Glomerular endothelial cell (primary cell): ENCODE measurements at regions not wholly inside any gene's neighbourhood (a gene's known extent, or its start where the extent isn't known, plus 50 kb on each side); places are given as distances from the start of the nearest gene placed in this dataset.
"Not testable (repeated sequence)": the region's sequence is repeated elsewhere in the genome, so short reads cannot be mapped to it uniquely, and the experiment has no call there.

Experiments used
- DNase-seq: peaks from one replicate; pipeline ENCODE4 v3.0.0-alpha.2; 2011; ENCODE audit warnings: low read depth, low spot score; ENCODE audit errors: extremely low read depth

- DNase-seq, result no peak
Observed at GRCh38 chr1:224529844-224530243, 86.3 kb upstream of the CNIH3 start.

GRCh38 chr1:224533517-224533916, 82.6 kb upstream of the CNIH3 start:
- no peak for DNase-seq

- DNase-seq, result no peak
Observed at GRCh38 chr1:224534731-224535130, 81.4 kb upstream of the CNIH3 start.

GRCh38 chr1:224535641-224536040, 80.5 kb upstream of the CNIH3 start:
- DNase-seq, result no peak

- DNase-seq, result no peak
Observed at GRCh38 chr1:224539971-224540370, 76.1 kb upstream of the CNIH3 start.

- no peak for DNase-seq
Observed at GRCh38 chr1:224540535-224540934, 75.6 kb upstream of the CNIH3 start.

- no peak for DNase-seq
Observed at GRCh38 chr1:224541072-224541790, 74.9 kb upstream of the CNIH3 start.

- no peak for DNase-seq
Observed at GRCh38 chr1:224541901-224542630, 74.1 kb upstream of the CNIH3 start.

- DNase-seq, result peak; percentile 97
Observed at GRCh38 chr1:224542783-224543440, 73.2 kb upstream of the CNIH3 start.

- DNase-seq, result no peak
Observed at GRCh38 chr1:224543453-224543852, 72.7 kb upstream of the CNIH3 start.

- no peak for DNase-seq
Observed at GRCh38 chr1:224544346-224545110, 71.6 kb upstream of the CNIH3 start.

GRCh38 chr1:224545571-224545970, 70.5 kb upstream of the CNIH3 start:
- DNase-seq, result no peak

- no peak for DNase-seq
Observed at GRCh38 chr1:224548676-224549075, 67.4 kb upstream of the CNIH3 start.

- DNase-seq, result not testable (repeated sequence)
Observed at GRCh38 chr1:224551189-224551588, 64.9 kb upstream of the CNIH3 start.

GRCh38 chr1:224554056-224554455, 62.1 kb upstream of the CNIH3 start:
- DNase-seq, result no peak

- no peak for DNase-seq
Observed at GRCh38 chr1:224554620-224555259, 61.4 kb upstream of the CNIH3 start.

GRCh38 chr1:224558904-224559303, 57.2 kb upstream of the CNIH3 start:
- DNase-seq, result no peak

GRCh38 chr1:224559981-224560728, 56.0 kb upstream of the CNIH3 start:
- no peak for DNase-seq

- not testable (repeated sequence) for DNase-seq
Observed at GRCh38 chr1:224562881-224563280, 53.2 kb upstream of the CNIH3 start.

GRCh38 chr1:224563666-224564065, 52.5 kb upstream of the CNIH3 start:
- DNase-seq, result no peak
